ENCODE measurements at regions not wholly inside any gene's neighbourhood (a gene's known extent, or its start where the extent isn't known, plus 50 kb on each side); places are given as distances from the start of the nearest gene placed in this dataset.

DNA sequence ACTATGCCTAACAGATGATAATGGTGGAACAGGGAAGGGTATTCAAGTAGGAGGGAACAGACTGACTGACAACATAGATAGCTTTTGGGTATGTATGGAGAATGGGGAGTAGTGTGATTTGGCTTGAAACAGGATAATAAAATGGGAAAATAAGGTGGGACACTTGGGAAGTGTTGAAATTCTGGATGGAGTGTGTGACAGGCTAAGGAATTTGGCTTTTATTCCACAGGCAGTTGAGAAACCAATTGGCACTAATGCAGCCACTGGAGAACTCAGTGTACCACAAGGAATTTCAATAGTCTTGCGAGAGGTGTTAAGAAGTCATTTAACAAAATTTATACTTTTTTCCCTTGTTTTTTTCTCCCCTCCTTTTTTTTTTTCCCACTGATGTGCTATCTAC, 153.5 kb upstream of the ELAVL2 start:
- no peak for TF ChIP-seq CTCF (IDR thresholded peaks at IDR 0.05; ENCODE audit: insufficient read depth in 1 of 2, low read depth in 1 of 2, low read length in 1 of 2, severe bottlenecking in 1 of 2, unreplicated experiment in 1 of 2)
- Histone ChIP-seq H3K4me1 (no peaks in the 10 kb centered on the region), H3K27me3 (replicated peaks; ENCODE audit: control insufficient read depth, insufficient read depth, low read length) (no peaks in the 10 kb centered on the region), H3K9me3 (no peaks in the 10 kb centered on the region), H3K4me3 (ENCODE audit: low read depth, low read length) (no peak overlapping the region), H3K36me3 (ENCODE audit: control insufficient read depth, insufficient read depth, low read length) (no peaks in the 10 kb centered on the region)
- Mint-ChIP-seq H3K27ac (ENCODE audit: unreplicated experiment) (no peak overlapping the region), H3K36me3 (ENCODE audit: insufficient read depth, unreplicated experiment) (no peaks in the 10 kb centered on the region), H3K27me3 (ENCODE audit: insufficient read depth, unreplicated experiment) (no peaks in the 10 kb centered on the region), H3K4me1 (ENCODE audit: low read depth, unreplicated experiment) (no peaks in the 10 kb centered on the region), H3K9me3 (ENCODE audit: unreplicated experiment) (no peaks in the 10 kb centered on the region), H3K4me3 (ENCODE audit: unreplicated experiment) (no peak overlapping the region)
- ChIA-PET CTCF (no interaction called here), POLR2A (no interaction called here)
- BruUV-seq (replicated peaks): no TSS peak
- no peak for DNase-seq
- intact Hi-C loops (cut with micrococcal nuclease; ENCODE audit: unreplicated experiment): no loop called here

- Histone ChIP-seq H3K9me3 (no peaks in the 10 kb centered on the region), H3K4me3 (ENCODE audit: low read depth, low read length) (no peak overlapping the region), H3K4me1 (no peaks in the 10 kb centered on the region), H3K36me3 (ENCODE audit: control insufficient read depth, insufficient read depth, low read length) (no peaks in the 10 kb centered on the region), H3K27me3 (replicated peaks; ENCODE audit: control insufficient read depth, insufficient read depth, low read length) (no peaks in the 10 kb centered on the region)
- H3K36me3 Mint-ChIP-seq (ENCODE audit: insufficient read depth, unreplicated experiment): no peaks in the 10 kb centered on the region
- H3K4me1 Mint-ChIP-seq (ENCODE audit: low read depth, unreplicated experiment): no peaks in the 10 kb centered on the region
- intact Hi-C loops (cut with micrococcal nuclease; ENCODE audit: unreplicated experiment): no loop called here
- peaks cover 18% of the 10 kb centered on the region for H3K9me3 Mint-ChIP-seq (ENCODE audit: unreplicated experiment)
- TF ChIP-seq CTCF (IDR thresholded peaks at IDR 0.05; ENCODE audit: insufficient read depth in 1 of 2, low read depth in 1 of 2, low read length in 1 of 2, severe bottlenecking in 1 of 2, unreplicated experiment in 1 of 2): no peak
- no TSS peak for BruUV-seq (replicated peaks)
- no peak overlapping the region for H3K27ac Mint-ChIP-seq (ENCODE audit: unreplicated experiment)
- ChIA-PET POLR2A (no interaction called here), CTCF (no interaction called here)
- DNase-seq: no peak
- no peaks in the 10 kb centered on the region for H3K27me3 Mint-ChIP-seq (ENCODE audit: insufficient read depth, unreplicated experiment)
- no peak overlapping the region for H3K4me3 Mint-ChIP-seq (ENCODE audit: unreplicated experiment)
These were observed 136.1 kb upstream of the ELAVL2 start for GRCh38 chr9:23962101-23962500.

GRCh38 chr9:23945897-23946296, 119.9 kb upstream of the ELAVL2 start:
- no peak overlapping the region for H3K4me3 ChIP-seq (ENCODE audit: low read depth, low read length)
- ChIA-PET CTCF (no interaction called here), POLR2A (no interaction called here)
- intact Hi-C loops (cut with micrococcal nuclease; ENCODE audit: unreplicated experiment): no loop called here
- Mint-ChIP-seq H3K4me1 (ENCODE audit: low read depth, unreplicated experiment) (no peaks in the 10 kb centered on the region), H3K9me3 (ENCODE audit: unreplicated experiment) (no peaks in the 10 kb centered on the region), H3K27ac (ENCODE audit: unreplicated experiment) (no peak overlapping the region), H3K27me3 (ENCODE audit: insufficient read depth, unreplicated experiment) (no peaks in the 10 kb centered on the region), H3K36me3 (ENCODE audit: insufficient read depth, unreplicated experiment) (no peaks in the 10 kb centered on the region), H3K4me3 (ENCODE audit: unreplicated experiment) (no peak overlapping the region)
- BruUV-seq (replicated peaks): no TSS peak
- DNase-seq: no peak
- H3K4me1 ChIP-seq: no peaks in the 10 kb centered on the region
- H3K36me3 ChIP-seq (ENCODE audit: control insufficient read depth, insufficient read depth, low read length): no peaks in the 10 kb centered on the region
- H3K9me3 ChIP-seq: no peaks in the 10 kb centered on the region
- H3K27me3 ChIP-seq (replicated peaks; ENCODE audit: control insufficient read depth, insufficient read depth, low read length): no peaks in the 10 kb centered on the region
- no peak for TF ChIP-seq CTCF (IDR thresholded peaks at IDR 0.05; ENCODE audit: insufficient read depth in 1 of 2, low read depth in 1 of 2, low read length in 1 of 2, severe bottlenecking in 1 of 2, unreplicated experiment in 1 of 2)

All from Caco-2 (cell line).